Keratinocyte (primary cell): ENCODE measurements at regions not wholly inside any gene's neighbourhood (a gene's known extent, or its start where the extent isn't known, plus 50 kb on each side); places are given as distances from the start of the nearest gene placed in this dataset.

Experiments
- DNase-seq: peaks from one replicate; pipeline ENCODE4 v3.0.0-alpha.2; 2011; ENCODE audit warnings: low read depth, missing footprints, low spot score
- FAIRE-seq: peaks from 2 replicates; lab custom pipeline; 2011; peaks lifted over from hg19 to GRCh38; lab: Jason Lieb, UNC
- H2AFZ ChIP-seq: 2 replicates; pipeline ENCODE4 v1.6.0; 2012; ENCODE audit warnings: low read length, control low read depth, inconsistent platforms; ENCODE audit not compliant: control insufficient read depth
- H3K27ac ChIP-seq: 2 replicates; pipeline ENCODE4 v1.5.1; 2011; ENCODE audit warnings: low read length; ENCODE audit not compliant: control insufficient read depth, insufficient read depth
- H3K27me3 ChIP-seq: 3 replicates; pipeline ENCODE4 v1.6.0; 2011; ENCODE audit warnings: low read length; ENCODE audit not compliant: control insufficient read depth, insufficient read depth; ENCODE audit errors: extremely low read depth
- H3K36me3 ChIP-seq, 2 experiments: 2 replicates in 1 of 2; 3 replicates in 1 of 2; pipeline ENCODE4 v1.5.1; 2011; ENCODE audit warnings: low read length in 2 of 2, mild to moderate bottlenecking in 1 of 2; ENCODE audit not compliant: control insufficient read depth in 2 of 2, insufficient read depth in 2 of 2; ENCODE audit errors: extremely low read depth in 1 of 2
- H3K4me1 ChIP-seq: 3 replicates; pipeline ENCODE4 v1.5.1; 2011; ENCODE audit warnings: low read length; ENCODE audit not compliant: control insufficient read depth, insufficient read depth; ENCODE audit errors: extremely low read depth
- H3K4me2 ChIP-seq: 3 replicates; pipeline ENCODE4 v1.6.0; 2011; ENCODE audit warnings: low read depth, low read length; ENCODE audit not compliant: control insufficient read depth, insufficient read depth; ENCODE audit errors: extremely low read depth
- H3K4me3 ChIP-seq, 3 experiments: fragments of 200-600 bp in 1 of 3; sonication (generic) in 1 of 3; 2 replicates in 2 of 3; 3 replicates in 1 of 3; pipeline ENCODE4 v1.5.1; 2011 to 2016; ENCODE audit warnings: low read length in 3 of 3, mild to moderate bottlenecking in 3 of 3, control low read depth in 2 of 3, inconsistent platforms in 1 of 3, low read depth in 1 of 3, mixed read lengths in 1 of 3, mixed run types in 1 of 3, moderate library complexity in 1 of 3; ENCODE audit not compliant: control insufficient read depth in 2 of 3, insufficient read depth in 2 of 3; ENCODE audit errors: extremely low read depth in 1 of 3
- H3K79me2 ChIP-seq: 2 replicates; pipeline ENCODE4 v1.6.0; 2012; ENCODE audit warnings: low read length; ENCODE audit not compliant: control insufficient read depth, insufficient read depth
- H3K9ac ChIP-seq: 3 replicates; pipeline ENCODE4 v1.6.0; 2011; ENCODE audit warnings: low read length; ENCODE audit not compliant: control insufficient read depth, insufficient read depth; ENCODE audit errors: extremely low read depth
- H3K9me1 ChIP-seq: 3 replicates; pipeline ENCODE4 v1.6.0; 2011; ENCODE audit warnings: low read length; ENCODE audit not compliant: control insufficient read depth, insufficient read depth; ENCODE audit errors: extremely low read depth
- H3K9me3 ChIP-seq: 2 replicates; pipeline ENCODE4 v1.5.1; 2012; ENCODE audit warnings: low read depth, low read length; ENCODE audit not compliant: control insufficient read depth
- H4K20me1 ChIP-seq: 3 replicates; pipeline ENCODE4 v1.6.0; 2011; ENCODE audit warnings: low read length; ENCODE audit not compliant: control insufficient read depth, insufficient read depth; ENCODE audit errors: extremely low read depth
- CTCF ChIP-seq, 3 experiments: IDR thresholded peaks in 1 of 3; conservative IDR thresholded peaks in 1 of 3; optimal IDR thresholded peaks in 1 of 3; 2 replicates in 2 of 3; 3 replicates in 1 of 3; pipeline versions ENCODE3 to v1.5.1; 2011; ENCODE audit warnings: low read length in 3 of 3, mild to moderate bottlenecking in 3 of 3, moderate library complexity in 2 of 3, control low read depth in 1 of 3, inconsistent platforms in 1 of 3; ENCODE audit not compliant: insufficient read depth in 2 of 3; ENCODE audit errors: extremely low read depth in 1 of 3
- EZH2 ChIP-seq: IDR thresholded peaks from one replicate; pipeline ENCODE4 v1.6.1; 2012; ENCODE audit warnings: inconsistent platforms, mild to moderate bottlenecking, low read length, moderate library complexity
- dilution Hi-C: fragments of 300-500 bp; cut with MboI; formaldehyde crosslinking; loops from one replicate; pipeline ENCODE4 v1.7.0; 2020; ENCODE audit warnings: low sequenced_read_pairs; ENCODE audit not compliant: extremely low pct_ligation_motif_present

GRCh38 chr16:49111351-49111750, 170.3 kb downstream of the CBLN1 start:
- no peaks in the 10 kb centered on the region for H3K27me3 ChIP-seq

GRCh38 chr16:49108611-49109010, 173.0 kb downstream of the CBLN1 start:
- FAIRE-seq, result no peak
- no peak for DNase-seq
- no peaks in the 10 kb centered on the region for H3K79me2 ChIP-seq
- H3K9me3 ChIP-seq, result no peaks in the 10 kb centered on the region
- no peak overlapping the region for H3K9ac ChIP-seq
- H3K4me2 ChIP-seq, result no peak overlapping the region
- dilution Hi-C loops, result no loop called here
- TF ChIP-seq CTCF (optimal IDR thresholded peaks at IDR 0.05 in 1 of 3, IDR thresholded peaks at IDR 0.05 in 1 of 3, conservative IDR thresholded peaks at IDR 0.05 in 1 of 3; ENCODE audit: extremely low read depth in 1 of 3, insufficient read depth in 2 of 3, low read length in 3 of 3) (no peak), EZH2 (no peak)
- no peaks in the 10 kb centered on the region for H3K4me1 ChIP-seq
- H3K36me3 ChIP-seq, result no peaks in the 10 kb centered on the region
- H3K27me3 ChIP-seq, result no peaks in the 10 kb centered on the region
- no peaks in the 10 kb centered on the region for H3K9me1 ChIP-seq
- H4K20me1 ChIP-seq, result no peaks in the 10 kb centered on the region
- H3K27ac ChIP-seq, result no peak overlapping the region
- H2AFZ ChIP-seq, result no peak overlapping the region
- H3K4me3 ChIP-seq, result no peak overlapping the region

More at GRCh38 chr16:49111351-49111750, 170.3 kb downstream of the CBLN1 start:
- DNase-seq, result no peak
- no peak for FAIRE-seq
- dilution Hi-C loops, result no loop called here
- H3K9ac ChIP-seq, result no peak overlapping the region
- H4K20me1 ChIP-seq, result no peaks in the 10 kb centered on the region
- H3K79me2 ChIP-seq, result no peaks in the 10 kb centered on the region
- no peaks in the 10 kb centered on the region for H3K36me3 ChIP-seq
- no peaks in the 10 kb centered on the region for H3K9me1 ChIP-seq
- H3K4me2 ChIP-seq, result no peak overlapping the region
- no peak overlapping the region for H3K27ac ChIP-seq
- no peaks in the 10 kb centered on the region for H3K4me1 ChIP-seq
- no peak overlapping the region for H2AFZ ChIP-seq
- no peak overlapping the region for H3K4me3 ChIP-seq
- TF ChIP-seq EZH2 (no peak), CTCF (optimal IDR thresholded peaks at IDR 0.05 in 1 of 3, IDR thresholded peaks at IDR 0.05 in 1 of 3, conservative IDR thresholded peaks at IDR 0.05 in 1 of 3; ENCODE audit: extremely low read depth in 1 of 3, insufficient read depth in 2 of 3, low read length in 3 of 3) (no peak)
- no peaks in the 10 kb centered on the region for H3K9me3 ChIP-seq
